Dermis microvascular lymphatic vessel endothelial cell (primary cell): ENCODE measurements at regions not wholly inside any gene's neighbourhood (a gene's known extent, or its start where the extent isn't known, plus 50 kb on each side); places are given as distances from the start of the nearest gene placed in this dataset.

Experiments
- DNase-seq, 2 donors: peaks; one replicate each; pipeline versions ENCODE4 v3.0.0 to v3.0.0-alpha.2; 2010; ENCODE audit warnings: low read depth in 2 of 2

GRCh38 chr1:87165177-87165576, 163.5 kb upstream of the LMO4 start:
- DNase-seq, result no peak

GRCh38 chr1:87167157-87167789, 161.4 kb upstream of the LMO4 start:
- DNase-seq, result no peak

- DNase-seq, result no peak
Measured at GRCh38 chr1:87167848-87168525, 160.7 kb upstream of the LMO4 start.

GRCh38 chr1:87169263-87169910, 159.3 kb upstream of the LMO4 start:
- DNase-seq, result no peak

- DNase-seq, result no peak
Measured at GRCh38 chr1:87170157-87170556, 158.5 kb upstream of the LMO4 start.

GRCh38 chr1:87170931-87171598, 157.6 kb upstream of the LMO4 start:
- no peak for DNase-seq

GRCh38 chr1:87173231-87173630, 155.4 kb upstream of the LMO4 start:
- DNase-seq, result no peak

GRCh38 chr1:87174724-87175245, 153.9 kb upstream of the LMO4 start:
- DNase-seq, result no peak

- no peak for DNase-seq
Measured at GRCh38 chr1:87176087-87176486, 152.6 kb upstream of the LMO4 start.

- DNase-seq, result no peak
Measured at GRCh38 chr1:87176514-87176913, 152.2 kb upstream of the LMO4 start.

- DNase-seq, result no peak
Measured at GRCh38 chr1:87178441-87178840, 150.2 kb upstream of the LMO4 start.

- DNase-seq, result no peak
Measured at GRCh38 chr1:87179076-87179810, 149.4 kb upstream of the LMO4 start.

- no peak for DNase-seq
Measured at GRCh38 chr1:87179851-87180519, 148.7 kb upstream of the LMO4 start.

- no peak for DNase-seq
Measured at GRCh38 chr1:87180682-87181081, 148.0 kb upstream of the LMO4 start.

GRCh38 chr1:87182611-87183010, 146.1 kb upstream of the LMO4 start:
- DNase-seq, result no peak

- no peak for DNase-seq
Measured at GRCh38 chr1:87185077-87185476, 143.6 kb upstream of the LMO4 start.

GRCh38 chr1:87186346-87186745, 142.3 kb upstream of the LMO4 start:
- DNase-seq, result no peak

GRCh38 chr1:87188640-87189039, 140.0 kb upstream of the LMO4 start:
- DNase-seq, result no peak

GRCh38 chr1:87190402-87190801, 138.3 kb upstream of the LMO4 start:
- no peak for DNase-seq

GRCh38 chr1:87191646-87192045, 137.0 kb upstream of the LMO4 start:
- no peak for DNase-seq

GRCh38 chr1:87194271-87194774, 134.4 kb upstream of the LMO4 start:
- DNase-seq, result no peak
